MM.1S (cell line): ENCODE measurements at regions not wholly inside any gene's neighbourhood (a gene's known extent, or its start where the extent isn't known, plus 50 kb on each side); places are given as distances from the start of the nearest gene placed in this dataset.

Experiments used
- DNase-seq: peaks from one replicate; pipeline ENCODE4 v3.0.0-alpha.2; 2015
- H2AFZ ChIP-seq: fragments of 300-600 bp; sonication (generic); 2 replicates; pipeline ENCODE4 v1.6.0; 2016; ENCODE audit warnings: antibody characterized with exemption, low read length
- H3F3A ChIP-seq: fragments of 300-600 bp; sonication (generic); 2 replicates; pipeline ENCODE4 v1.6.1; 2016; ENCODE audit warnings: mild to moderate bottlenecking, antibody characterized with exemption, low read length, moderate library complexity, mixed read lengths; ENCODE audit not compliant: insufficient read depth
- H3K27ac ChIP-seq: fragments of 300-600 bp; sonication (generic); 2 replicates; pipeline ENCODE4 v1.5.1; 2016; ENCODE audit warnings: mild to moderate bottlenecking, low read length
- H3K27me3 ChIP-seq: fragments of 300-600 bp; sonication (generic); replicated peaks from 2 replicates; pipeline ENCODE4 v1.6.0; 2016; ENCODE audit warnings: low read length; ENCODE audit not compliant: insufficient read depth
- H3K36me3 ChIP-seq: fragments of 300-600 bp; sonication (generic); replicated peaks from 2 replicates; pipeline ENCODE4 v1.6.1; 2016; ENCODE audit warnings: mild to moderate bottlenecking, low read length, mixed read lengths; ENCODE audit not compliant: insufficient read depth
- H3K4me1 ChIP-seq: fragments of 300-600 bp; sonication (generic); 2 replicates; pipeline ENCODE4 v1.6.1; 2016; ENCODE audit warnings: low read length, mixed read lengths
- H3K4me2 ChIP-seq: fragments of 300-600 bp; sonication (generic); 2 replicates; pipeline ENCODE4 v1.6.0; 2016; ENCODE audit warnings: low read depth, low read length
- H3K4me3 ChIP-seq: fragments of 300-600 bp; sonication (generic); 2 replicates; pipeline ENCODE4 v1.5.1; 2016; ENCODE audit warnings: low read length, mixed read lengths
- H3K79me2 ChIP-seq: fragments of 300-600 bp; sonication (generic); 2 replicates; pipeline ENCODE4 v1.6.1; 2016; ENCODE audit warnings: mixed run types, low read length, mixed read lengths
- H3K9ac ChIP-seq: fragments of 300-600 bp; sonication (generic); 2 replicates; pipeline ENCODE4 v1.6.1; 2016; ENCODE audit warnings: low read length, mixed read lengths
- H3K9me2 ChIP-seq: fragments of 300-600 bp; sonication (generic); replicated peaks from 2 replicates; pipeline ENCODE4 v1.6.1; 2016; ENCODE audit warnings: mild to moderate bottlenecking, low read length, mixed read lengths; ENCODE audit not compliant: insufficient read depth
- H3K9me3 ChIP-seq: fragments of 300-600 bp; sonication (generic); replicated peaks from 2 replicates; pipeline ENCODE4 v1.6.1; 2016; ENCODE audit warnings: mild to moderate bottlenecking, low read length, mixed read lengths; ENCODE audit not compliant: insufficient read depth
- H4K20me1 ChIP-seq: fragments of 300-600 bp; sonication (generic); 2 replicates; pipeline ENCODE4 v1.6.1; 2016; ENCODE audit warnings: mild to moderate bottlenecking, low read length, moderate library complexity, mixed read lengths; ENCODE audit not compliant: insufficient read depth
- CTCF ChIP-seq: fragments of 300-600 bp; sonication (generic); IDR thresholded peaks from 2 replicates; pipeline ENCODE4 v1.5.1; 2016; ENCODE audit warnings: antibody characterized with exemption, low read length, mixed read lengths
- EZH2 ChIP-seq: fragments of 300-600 bp; sonication (generic); optimal IDR thresholded peaks from 2 replicates; pipeline ENCODE3; 2017; ENCODE audit warnings: low read depth, mild to moderate bottlenecking, antibody characterized with exemption, low read length, mixed read lengths
- EZH2phosphoT487 ChIP-seq: fragments of 300-600 bp; sonication (generic); IDR thresholded peaks from 2 replicates; pipeline ENCODE4 v1.6.1; 2018; ENCODE audit warnings: antibody characterized with exemption, low read length

GRCh38 chr15:93451822-93452221 is 362.8 kb upstream of the RGMA start:
- no peak overlapping the region for H3K4me3 ChIP-seq
- H3K4me2 ChIP-seq, result no peak overlapping the region
- no peak for TF ChIP-seq EZH2
- no peak for TF ChIP-seq CTCF
- TF ChIP-seq EZH2phosphoT487, result no peak
- H3K27me3 ChIP-seq, result no peaks in the 10 kb centered on the region
- H3K9me2 ChIP-seq, result no peaks in the 10 kb centered on the region
- DNase-seq, result no peak
- no peak overlapping the region for H2AFZ ChIP-seq
- no peaks in the 10 kb centered on the region for H3K36me3 ChIP-seq
- H3K9me3 ChIP-seq, result no peaks in the 10 kb centered on the region
- H4K20me1 ChIP-seq, result no peaks in the 10 kb centered on the region
- no peak overlapping the region for H3K27ac ChIP-seq
- no peak overlapping the region for H3K9ac ChIP-seq
- H3K4me1 ChIP-seq, result no peaks in the 10 kb centered on the region
- H3F3A ChIP-seq, result no peaks in the 10 kb centered on the region
- no peaks in the 10 kb centered on the region for H3K79me2 ChIP-seq

- H3K9me2 ChIP-seq, result no peaks in the 10 kb centered on the region
- no peak overlapping the region for H3K27ac ChIP-seq
- no peak overlapping the region for H2AFZ ChIP-seq
- DNase-seq, result no peak
- TF ChIP-seq EZH2phosphoT487 (no peak), CTCF (no peak), EZH2 (no peak)
- H3K9ac ChIP-seq, result no peak overlapping the region
- H3K36me3 ChIP-seq, result no peaks in the 10 kb centered on the region
- no peak overlapping the region for H3K4me2 ChIP-seq
- H3K4me1 ChIP-seq, result no peaks in the 10 kb centered on the region
- no peaks in the 10 kb centered on the region for H4K20me1 ChIP-seq
- H3K9me3 ChIP-seq, result no peaks in the 10 kb centered on the region
- H3K79me2 ChIP-seq, result no peaks in the 10 kb centered on the region
- H3K4me3 ChIP-seq, result no peak overlapping the region
- no peaks in the 10 kb centered on the region for H3K27me3 ChIP-seq
- no peaks in the 10 kb centered on the region for H3F3A ChIP-seq
Observed at GRCh38 chr15:93451265-93451664, 362.3 kb upstream of the RGMA start.

GRCh38 chr15:93449798-93450197 is 360.8 kb upstream of the RGMA start:
- TF ChIP-seq EZH2phosphoT487 (no peak), EZH2 (no peak), CTCF (no peak)
- H3K79me2 ChIP-seq, result no peaks in the 10 kb centered on the region
- no peaks in the 10 kb centered on the region for H3K9me3 ChIP-seq
- H3K4me3 ChIP-seq, result no peak overlapping the region
- H2AFZ ChIP-seq, result no peak overlapping the region
- H3K27ac ChIP-seq, result no peak overlapping the region
- H3K36me3 ChIP-seq, result no peaks in the 10 kb centered on the region
- no peak for DNase-seq
- no peak overlapping the region for H3K4me2 ChIP-seq
- H3F3A ChIP-seq, result no peaks in the 10 kb centered on the region
- H3K9me2 ChIP-seq, result no peaks in the 10 kb centered on the region
- no peaks in the 10 kb centered on the region for H3K27me3 ChIP-seq
- no peak overlapping the region for H3K9ac ChIP-seq
- no peaks in the 10 kb centered on the region for H4K20me1 ChIP-seq
- H3K4me1 ChIP-seq, result no peaks in the 10 kb centered on the region
